H54 (cell line): ENCODE measurements at regions not wholly inside any gene's neighbourhood (a gene's known extent, or its start where the extent isn't known, plus 50 kb on each side); places are given as distances from the start of the nearest gene placed in this dataset.
"Not testable (repeated sequence)": the region's sequence is repeated elsewhere in the genome, so short reads cannot be mapped to it uniquely, and the experiment has no call there.

ENCODE experiments used
- DNase-seq: peaks from one replicate; pipeline ENCODE4 v3.0.0; 2011; ENCODE audit warnings: low spot score, mixed read lengths; ENCODE audit not compliant: insufficient read length
- FAIRE-seq: peaks from 3 replicates; lab custom pipeline; 2011; peaks lifted over from hg19 to GRCh38; lab: Jason Lieb, UNC
- POLR2A ChIP-seq: IDR thresholded peaks from 2 replicates; pipeline ENCODE4 v1.6.1; 2011; ENCODE audit warnings: low read depth, mild to moderate bottlenecking, low read length

GRCh38 chr10:4231439-4231838 lies 446.4 kb upstream of the KLF6 start:
- no peak for TF ChIP-seq POLR2A
- DNase-seq (no peak), FAIRE-seq (no peak)

- no peak for FAIRE-seq
- DNase-seq: no peak
- no peak for TF ChIP-seq POLR2A
Measured at GRCh38 chr10:4230036-4230435, 445.0 kb upstream of the KLF6 start.

GRCh38 chr10:4229106-4229505 lies 444.1 kb upstream of the KLF6 start:
- no peak for TF ChIP-seq POLR2A
- DNase-seq (no peak), FAIRE-seq (no peak)

GRCh38 chr10:4227586-4227985 lies 442.6 kb upstream of the KLF6 start:
- no peak for TF ChIP-seq POLR2A
- DNase-seq: no peak

GRCh38 chr10:4226941-4227540 lies 442.0 kb upstream of the KLF6 start:
- no peak for FAIRE-seq
- no peak for TF ChIP-seq POLR2A

More at GRCh38 chr10:4227586-4227985, 442.6 kb upstream of the KLF6 start:
- no peak for FAIRE-seq

GRCh38 chr10:4224178-4224577 lies 439.2 kb upstream of the KLF6 start:
- FAIRE-seq: no peak
- no peak for TF ChIP-seq POLR2A
- no peak for DNase-seq

More at GRCh38 chr10:4226941-4227540, 442.0 kb upstream of the KLF6 start:
- DNase-seq: no peak

GRCh38 chr10:4221310-4221709 lies 436.3 kb upstream of the KLF6 start:
- not testable (repeated sequence) for DNase-seq, FAIRE-seq

GRCh38 chr10:4219901-4220300 lies 434.9 kb upstream of the KLF6 start:
- no peak for FAIRE-seq
- no peak for DNase-seq
- no peak for TF ChIP-seq POLR2A

- no peak for TF ChIP-seq POLR2A
- FAIRE-seq (no peak), DNase-seq (no peak)
Measured at GRCh38 chr10:4217653-4218052, 432.6 kb upstream of the KLF6 start.

GRCh38 chr10:4217187-4217586 lies 432.2 kb upstream of the KLF6 start:
- no peak for TF ChIP-seq POLR2A
- DNase-seq (no peak), FAIRE-seq (no peak)

GRCh38 chr10:4216726-4217125 lies 431.7 kb upstream of the KLF6 start:
- DNase-seq: no peak
- FAIRE-seq: no peak
- TF ChIP-seq POLR2A: no peak

GRCh38 chr10:4215963-4216575 lies 431.1 kb upstream of the KLF6 start:
- FAIRE-seq (no peak), DNase-seq (no peak)
- TF ChIP-seq POLR2A: no peak

GRCh38 chr10:4215485-4215884 lies 430.5 kb upstream of the KLF6 start:
- FAIRE-seq (no peak), DNase-seq (no peak)
- no peak for TF ChIP-seq POLR2A

GRCh38 chr10:4214908-4215307 lies 429.9 kb upstream of the KLF6 start:
- FAIRE-seq: no peak
- TF ChIP-seq POLR2A: no peak

GRCh38 chr10:4213441-4213840 lies 428.4 kb upstream of the KLF6 start:
- TF ChIP-seq POLR2A: no peak
- DNase-seq: no peak
- FAIRE-seq: no peak

More at GRCh38 chr10:4214908-4215307, 429.9 kb upstream of the KLF6 start:
- DNase-seq: no peak

GRCh38 chr10:4212111-4212630 lies 427.2 kb upstream of the KLF6 start:
- TF ChIP-seq POLR2A: no peak
- DNase-seq (no peak), FAIRE-seq (no peak)
